GM18858 (cell line): ENCODE measurements at regions not wholly inside any gene's neighbourhood (a gene's known extent, or its start where the extent isn't known, plus 50 kb on each side); places are given as distances from the start of the nearest gene placed in this dataset.
"Not testable (repeated sequence)": the region's sequence is repeated elsewhere in the genome, so short reads cannot be mapped to it uniquely, and the experiment has no call there.

Experiments used
- ATAC-seq: cut with Tn5 transposase; IDR thresholded peaks from one replicate; pipeline ENCODE4 v1.9.1; 2021; ENCODE audit not compliant: unreplicated experiment

DNA sequence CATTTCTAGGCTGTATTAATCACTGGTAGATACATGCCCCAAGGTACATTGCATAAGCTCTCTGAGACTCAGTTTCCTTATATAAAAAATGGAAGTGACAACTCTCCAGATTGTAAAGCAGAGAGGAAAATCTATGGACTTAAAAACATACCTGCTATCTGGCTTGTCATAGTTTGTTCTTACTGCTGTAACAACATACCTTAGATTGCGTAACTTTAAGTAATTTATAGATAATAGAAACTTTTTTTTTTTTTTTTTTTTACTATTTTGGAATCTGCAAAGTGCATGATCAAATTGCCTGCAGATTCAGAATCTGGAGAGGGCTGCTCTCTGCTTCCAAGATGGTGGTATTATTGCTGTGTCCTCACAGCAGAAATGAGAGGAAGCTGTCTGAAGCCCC lies 827.7 kb upstream of the BRINP3 start:
- ATAC-seq = no peak

DNA sequence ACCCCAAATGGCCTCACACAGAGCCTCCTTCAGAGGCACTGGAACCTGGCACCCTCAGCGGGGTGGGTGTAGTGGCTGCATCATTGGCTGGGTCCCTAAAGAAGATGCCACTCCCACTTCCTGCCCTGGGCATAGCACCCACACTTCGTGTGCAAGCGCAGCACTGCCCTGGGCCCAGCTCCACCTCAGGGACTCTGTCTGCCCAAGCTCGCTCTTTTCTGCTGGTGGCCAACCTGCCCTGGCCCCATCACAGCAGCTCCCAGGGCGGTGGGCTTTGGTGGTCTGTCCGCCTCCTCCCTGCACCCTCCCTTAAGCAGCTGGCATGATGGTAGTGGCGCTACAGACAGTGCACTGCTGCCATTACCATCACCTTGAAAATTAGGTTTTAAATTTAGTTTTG lies 829.3 kb upstream of the BRINP3 start:
- no peak for ATAC-seq

DNA sequence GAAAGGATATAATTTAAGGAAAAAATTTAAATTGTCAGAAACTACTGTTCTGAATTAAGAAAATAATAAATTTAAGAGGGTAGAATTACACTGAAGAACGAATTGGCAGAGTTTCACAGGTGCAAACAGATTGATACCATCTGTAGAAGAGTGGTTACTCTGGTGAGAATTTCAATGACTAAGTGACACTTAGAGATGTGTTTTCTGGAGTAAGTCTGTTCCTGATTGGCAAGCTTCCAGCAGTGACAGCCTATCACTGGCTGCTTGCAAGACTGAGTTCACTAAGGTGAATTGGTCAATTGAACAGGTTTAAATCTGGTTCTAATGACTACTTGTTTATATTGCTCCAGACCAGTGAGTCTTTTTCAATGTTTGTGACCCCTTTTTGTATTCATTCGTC lies 838.2 kb upstream of the RGS18 start:
- no peak for ATAC-seq

- no peak for ATAC-seq
Observed at GRCh38 chr1:191327868-191328267, 830.4 kb upstream of the RGS18 start.

DNA sequence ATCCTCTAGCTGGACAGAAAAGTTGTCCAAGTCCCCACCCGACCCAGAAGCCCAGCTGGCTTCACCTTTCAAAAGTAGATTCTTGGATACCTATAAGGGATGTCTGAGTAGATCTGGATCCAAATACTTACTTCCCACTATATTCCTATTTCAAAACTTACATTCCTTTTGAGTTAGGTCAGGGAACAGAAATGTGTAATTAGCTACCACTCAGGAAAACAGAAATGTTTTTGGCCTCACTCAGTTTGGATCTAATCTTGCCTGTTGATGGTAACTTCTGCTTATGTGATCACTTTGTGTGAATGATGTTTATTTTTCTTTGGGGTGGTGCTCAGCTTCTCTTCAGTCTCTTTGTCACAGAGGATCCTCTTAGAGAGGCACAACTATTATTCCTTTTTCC lies 814.4 kb upstream of the RGS18 start:
- ATAC-seq = no peak

DNA sequence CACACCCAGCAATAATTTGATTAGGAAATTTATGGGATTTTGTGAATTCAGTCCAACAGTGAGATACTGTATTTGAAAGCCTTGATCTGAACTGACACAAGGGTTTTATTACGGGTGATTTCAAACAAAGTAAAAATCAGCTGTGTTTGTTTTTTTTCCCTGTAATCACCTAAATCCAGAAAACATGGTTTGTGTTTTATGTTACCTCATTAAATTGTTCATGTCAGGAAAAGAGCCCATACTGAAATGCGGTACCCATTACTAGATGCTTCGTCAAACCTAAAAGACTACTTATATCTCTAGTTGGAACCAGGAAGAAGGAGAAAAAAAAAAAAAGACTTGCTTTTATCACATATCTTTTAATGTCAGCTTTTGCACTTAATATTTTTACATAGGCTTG lies 811.9 kb upstream of the RGS18 start:
- ATAC-seq = no peak

- ATAC-seq = no peak
Observed at GRCh38 chr1:191348328-191348727, 809.9 kb upstream of the RGS18 start.

DNA sequence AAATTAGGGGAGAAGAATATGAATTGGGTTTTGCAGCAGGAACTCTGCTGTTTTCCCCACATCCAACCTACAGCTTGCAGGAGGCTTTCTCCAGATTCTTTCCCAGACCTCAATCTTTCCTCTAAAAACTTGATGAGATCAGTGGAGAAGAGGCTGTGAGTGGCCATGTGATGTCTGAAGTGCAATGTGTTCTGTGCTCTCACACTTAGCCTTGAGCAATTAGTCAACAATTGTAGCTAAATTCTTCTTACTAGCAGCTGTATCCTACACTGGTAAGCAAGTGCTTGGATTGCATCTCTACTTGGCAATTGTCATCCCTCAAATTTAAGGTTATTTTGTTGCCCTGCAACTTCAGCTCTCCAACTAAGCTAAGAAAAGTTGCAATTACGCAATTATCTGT lies 807.3 kb upstream of the RGS18 start:
- no peak for ATAC-seq

- no peak for ATAC-seq
Observed at GRCh38 chr1:191358724-191359123, 799.5 kb upstream of the RGS18 start.

DNA sequence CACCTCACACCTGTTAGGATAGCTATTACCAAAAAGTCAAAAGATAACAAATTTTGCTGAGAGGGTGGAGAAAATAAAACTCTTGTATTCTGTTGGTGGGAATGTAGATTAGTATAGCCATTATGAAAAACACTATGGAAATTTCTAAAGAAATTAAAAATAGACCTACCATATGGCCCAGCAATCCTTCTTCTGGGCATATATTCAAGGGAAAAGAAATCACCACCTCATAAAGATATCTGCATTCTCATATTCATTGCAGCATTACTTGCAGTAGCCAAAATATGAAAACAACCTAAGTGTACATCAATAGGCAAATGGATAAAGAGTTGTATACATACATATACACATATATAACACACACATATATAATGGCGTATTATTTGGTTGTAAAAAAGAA lies 791.6 kb upstream of the RGS18 start:
- ATAC-seq = no peak

GRCh38 chr1:191368891-191369654 lies 789.2 kb upstream of the RGS18 start:
- ATAC-seq = no peak

- no peak for ATAC-seq
Observed at GRCh38 chr1:191371626-191372025, 786.6 kb upstream of the RGS18 start.

- no peak for ATAC-seq
Observed at GRCh38 chr1:191388283-191388682, 770.0 kb upstream of the RGS18 start.

GRCh38 chr1:191396622-191397021 lies 761.6 kb upstream of the RGS18 start:
- no peak for ATAC-seq

DNA sequence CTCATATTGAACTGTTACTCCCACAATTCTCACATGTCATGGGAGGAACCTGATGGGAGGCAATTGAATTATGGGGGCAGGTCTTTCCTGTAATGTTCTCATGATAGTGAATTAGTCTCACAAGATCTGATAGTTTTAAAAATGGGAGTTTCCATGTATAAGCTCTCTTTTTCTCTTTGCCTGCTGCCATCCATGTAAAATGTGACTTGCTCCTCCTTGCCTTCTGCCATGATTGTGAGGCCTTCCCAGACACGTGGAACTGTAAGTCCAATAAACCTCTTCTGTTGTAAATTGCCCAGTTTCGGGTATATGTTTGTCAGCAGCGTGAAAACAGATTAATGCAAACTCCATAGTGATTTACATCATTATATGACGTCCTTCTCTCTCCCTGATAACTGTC lies 759.7 kb upstream of the RGS18 start:
- no peak for ATAC-seq

- no peak for ATAC-seq
Observed at GRCh38 chr1:191405417-191405816, 752.8 kb upstream of the RGS18 start.

GRCh38 chr1:191414981-191415640 lies 743.2 kb upstream of the RGS18 start:
- ATAC-seq = no peak

DNA sequence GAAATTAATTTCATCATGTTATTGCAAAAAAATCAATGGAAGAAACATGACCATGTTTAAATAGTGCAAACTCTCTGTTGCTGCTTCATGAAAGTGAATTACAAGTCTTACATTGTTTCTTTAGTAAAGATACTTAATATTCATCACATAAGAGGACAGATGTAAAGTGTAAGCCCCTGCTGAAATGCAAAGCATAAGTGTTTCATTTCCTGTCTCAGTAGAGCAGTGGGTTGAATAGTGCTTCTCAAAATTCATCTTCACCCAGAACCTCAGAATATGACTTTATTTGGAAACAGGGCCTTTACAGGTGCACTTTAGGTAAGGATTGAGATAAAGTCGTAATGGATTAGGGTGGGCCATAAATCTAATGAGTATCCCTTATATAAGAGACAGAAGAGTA lies 738.4 kb upstream of the RGS18 start:
- no peak for ATAC-seq

- no peak for ATAC-seq
Observed at GRCh38 chr1:191427593-191427992, 730.7 kb upstream of the RGS18 start.

DNA sequence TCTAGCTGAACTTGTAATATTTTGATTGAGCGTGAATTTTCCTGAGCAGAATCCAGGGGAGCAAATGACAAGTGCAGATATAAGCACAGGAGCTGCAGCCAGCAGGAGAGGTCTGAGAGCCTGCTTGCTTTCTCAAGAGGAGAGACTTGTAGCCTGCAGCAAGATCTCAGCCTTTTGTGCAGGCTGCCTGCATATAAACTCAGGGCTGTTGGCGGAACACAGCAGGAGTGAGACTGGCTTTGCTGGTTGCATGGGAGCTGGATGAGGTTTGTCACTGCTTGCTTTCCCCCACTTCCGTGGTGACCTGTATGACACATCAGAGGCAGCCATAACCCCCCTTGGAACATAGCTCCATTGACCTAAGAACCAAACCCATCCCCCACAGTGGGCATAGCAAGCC lies 725.4 kb upstream of the RGS18 start:
- ATAC-seq = no peak

- ATAC-seq = no peak
Observed at GRCh38 chr1:191438979-191439378, 719.3 kb upstream of the RGS18 start.

DNA sequence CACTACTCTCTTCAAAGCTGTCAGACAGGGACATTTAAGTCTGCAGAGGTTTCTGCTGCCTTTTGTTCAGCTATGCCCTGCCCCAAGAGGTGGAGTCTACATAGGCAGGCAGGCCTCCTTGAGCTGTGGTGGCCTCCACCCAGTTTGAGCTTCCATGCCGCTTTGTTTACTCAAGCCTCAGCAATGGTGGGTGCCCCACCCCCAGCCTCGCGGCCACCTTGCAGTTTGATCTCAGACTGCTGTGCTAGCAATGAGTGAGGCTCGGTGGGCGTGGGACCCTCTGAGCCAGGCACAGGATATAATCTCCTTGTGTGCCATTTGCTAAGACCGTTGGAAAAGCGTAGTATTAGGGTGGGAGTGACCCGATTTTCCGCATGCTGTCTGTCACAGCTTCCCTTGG lies 710.0 kb upstream of the RGS18 start:
- ATAC-seq = not testable (repeated sequence)

DNA sequence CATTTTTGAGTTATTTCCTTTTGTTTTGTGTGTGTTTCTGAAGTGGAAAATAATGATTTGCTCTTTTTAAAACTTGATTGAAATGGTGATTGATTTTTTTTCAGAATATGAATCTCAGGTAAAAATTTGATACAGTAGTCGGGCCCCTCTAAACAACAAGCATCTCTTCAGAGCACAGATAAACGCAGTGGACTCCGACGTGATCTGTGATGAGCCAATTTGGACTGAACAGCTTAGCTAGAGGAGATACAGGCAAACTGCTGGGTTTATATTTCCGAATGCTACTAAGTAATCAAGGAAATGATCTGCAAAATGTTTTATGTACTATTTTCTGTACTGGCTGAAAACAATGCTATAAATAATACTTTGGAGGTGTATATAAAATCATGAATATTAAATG lies 705.7 kb upstream of the RGS18 start:
- no peak for ATAC-seq
